ENCODE measurements at regions not wholly inside any gene's neighbourhood (a gene's known extent, or its start where the extent isn't known, plus 50 kb on each side); places are given as distances from the start of the nearest gene placed in this dataset.

DNA sequence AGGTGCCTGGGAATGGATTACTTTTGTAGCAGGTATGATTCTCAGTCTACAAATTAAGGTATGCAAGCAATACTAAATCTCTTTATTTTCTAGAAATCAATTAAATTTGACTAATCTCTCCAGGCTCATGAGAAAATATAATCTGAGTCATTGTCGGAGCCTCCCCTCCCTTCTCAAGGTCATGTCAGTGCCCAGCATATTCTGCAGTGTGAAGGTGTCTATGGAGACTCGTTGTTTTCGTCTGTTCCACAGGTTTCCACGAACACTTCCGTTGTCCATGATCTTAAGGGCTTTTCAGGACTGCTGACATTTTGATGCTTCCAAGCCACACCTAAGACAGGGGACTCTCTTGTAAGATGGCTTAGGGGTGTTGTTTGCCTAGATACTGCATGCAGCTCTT is 56.6 kb upstream of the SCOC start:
- no peak for TF ChIP-seq CTCF (conservative IDR thresholded peaks at IDR 0.05; ENCODE audit: low read depth, low read length)
- no peak overlapping the region for H3K4me3 ChIP-seq (ENCODE audit: low read length)
- no peak for DNase-seq (ENCODE audit: low read depth)

DNA sequence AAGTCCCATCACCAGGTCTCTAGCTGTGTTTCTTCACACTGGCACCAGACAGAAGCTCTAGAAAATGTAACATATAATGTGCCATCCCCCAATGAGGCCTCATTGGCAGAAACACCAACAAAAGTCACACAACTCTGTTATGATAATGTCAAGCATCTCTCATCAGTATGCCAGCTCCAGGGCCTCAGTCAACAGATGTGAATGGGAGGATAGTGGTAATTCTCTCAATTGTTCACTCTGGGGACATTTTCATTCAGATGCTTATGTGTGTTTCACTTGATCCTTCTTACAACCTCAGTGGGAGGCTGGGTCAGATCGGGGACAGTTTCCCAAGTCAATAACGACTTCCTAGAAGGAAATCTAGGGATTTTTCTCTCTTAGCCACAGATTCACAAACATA is 57.5 kb upstream of the SCOC start:
- DNase-seq (ENCODE audit: low read depth) = no peak
- TF ChIP-seq CTCF (conservative IDR thresholded peaks at IDR 0.05; ENCODE audit: low read depth, low read length) = no peak
- no peak overlapping the region for H3K4me3 ChIP-seq (ENCODE audit: low read length)

DNA sequence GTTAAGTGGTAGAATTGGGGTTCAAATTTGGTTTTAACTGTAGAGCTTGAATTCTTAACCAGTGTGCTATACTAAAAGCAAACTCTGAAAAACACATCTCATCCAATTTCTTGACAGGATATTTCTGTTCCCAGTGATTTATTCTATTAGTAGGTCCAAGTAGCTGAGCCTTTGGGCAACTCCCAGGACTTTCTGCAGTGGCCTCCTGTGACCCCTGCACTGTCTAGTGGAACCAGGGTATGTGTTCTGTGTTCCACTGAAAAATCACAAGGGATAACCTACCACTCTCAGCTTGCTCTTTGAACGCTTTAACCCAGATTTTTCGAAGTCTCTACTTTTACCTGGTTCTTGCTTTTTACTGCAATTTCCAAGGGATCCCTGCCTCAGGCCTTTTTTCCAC is 58.0 kb upstream of the SCOC start:
- H3K4me3 ChIP-seq (ENCODE audit: low read length) = no peak overlapping the region
- no peak for DNase-seq (ENCODE audit: low read depth)
- TF ChIP-seq CTCF (conservative IDR thresholded peaks at IDR 0.05; ENCODE audit: low read depth, low read length) = no peak

DNA sequence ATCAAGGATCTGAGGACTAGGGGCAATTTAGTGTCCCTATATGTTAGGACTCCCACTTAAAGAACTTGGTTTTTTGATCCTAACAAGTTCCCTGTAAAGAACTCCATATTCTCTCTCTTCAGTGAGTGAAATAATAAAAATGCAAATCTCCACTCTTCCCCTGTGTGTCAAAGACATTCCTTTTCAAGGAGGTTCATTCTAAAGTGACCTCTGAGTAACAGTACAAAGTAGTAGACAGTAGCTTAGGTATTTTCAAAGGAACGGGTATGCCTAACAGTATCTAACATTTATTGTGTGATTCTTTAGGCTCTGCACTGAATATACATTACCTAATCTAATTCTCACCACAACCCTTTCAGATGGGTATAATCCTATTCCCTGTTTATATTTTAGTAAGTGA is 58.4 kb upstream of the SCOC start:
- H3K4me3 ChIP-seq (ENCODE audit: low read length) = no peak overlapping the region
- DNase-seq (ENCODE audit: low read depth) = no peak
- no peak for TF ChIP-seq CTCF (conservative IDR thresholded peaks at IDR 0.05; ENCODE audit: low read depth, low read length)

GRCh38 chr4:140312100-140312499 is 61.3 kb upstream of the SCOC start:
- no peak for DNase-seq (ENCODE audit: low read depth)
- TF ChIP-seq CTCF (conservative IDR thresholded peaks at IDR 0.05; ENCODE audit: low read depth, low read length) = no peak
- H3K4me3 ChIP-seq (ENCODE audit: low read length) = no peak overlapping the region

DNA sequence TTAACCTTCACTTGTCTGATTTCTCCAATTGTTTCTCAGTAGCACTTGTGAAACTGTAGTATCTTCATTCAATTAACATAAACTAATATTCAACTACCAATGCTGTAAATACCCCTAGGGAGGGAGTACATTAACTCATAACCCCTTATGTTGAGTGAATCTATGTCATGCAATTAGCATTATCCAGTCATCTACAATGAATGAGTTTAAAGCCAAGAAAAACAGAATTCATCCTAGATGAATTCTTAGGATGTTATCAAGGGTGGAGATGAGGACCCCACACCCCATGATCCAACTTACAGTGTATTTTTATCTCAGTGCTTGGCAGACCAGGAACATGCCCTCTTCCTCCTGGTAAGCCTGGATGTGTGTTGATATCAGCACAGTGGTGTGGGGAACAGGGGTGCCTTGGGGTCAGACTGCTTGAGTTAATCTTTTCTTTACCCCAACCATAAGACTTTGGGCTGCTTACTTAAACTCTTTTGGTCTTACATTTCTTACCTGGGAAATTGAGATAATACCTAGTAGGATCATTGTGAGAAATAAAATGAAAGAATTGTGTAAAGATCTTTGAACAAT is 62.1 kb upstream of the SCOC start:
- H3K4me3 ChIP-seq (ENCODE audit: low read length) = no peak overlapping the region
- DNase-seq (ENCODE audit: low read depth) = no peak
- TF ChIP-seq CTCF (conservative IDR thresholded peaks at IDR 0.05; ENCODE audit: low read depth, low read length) = no peak

DNA sequence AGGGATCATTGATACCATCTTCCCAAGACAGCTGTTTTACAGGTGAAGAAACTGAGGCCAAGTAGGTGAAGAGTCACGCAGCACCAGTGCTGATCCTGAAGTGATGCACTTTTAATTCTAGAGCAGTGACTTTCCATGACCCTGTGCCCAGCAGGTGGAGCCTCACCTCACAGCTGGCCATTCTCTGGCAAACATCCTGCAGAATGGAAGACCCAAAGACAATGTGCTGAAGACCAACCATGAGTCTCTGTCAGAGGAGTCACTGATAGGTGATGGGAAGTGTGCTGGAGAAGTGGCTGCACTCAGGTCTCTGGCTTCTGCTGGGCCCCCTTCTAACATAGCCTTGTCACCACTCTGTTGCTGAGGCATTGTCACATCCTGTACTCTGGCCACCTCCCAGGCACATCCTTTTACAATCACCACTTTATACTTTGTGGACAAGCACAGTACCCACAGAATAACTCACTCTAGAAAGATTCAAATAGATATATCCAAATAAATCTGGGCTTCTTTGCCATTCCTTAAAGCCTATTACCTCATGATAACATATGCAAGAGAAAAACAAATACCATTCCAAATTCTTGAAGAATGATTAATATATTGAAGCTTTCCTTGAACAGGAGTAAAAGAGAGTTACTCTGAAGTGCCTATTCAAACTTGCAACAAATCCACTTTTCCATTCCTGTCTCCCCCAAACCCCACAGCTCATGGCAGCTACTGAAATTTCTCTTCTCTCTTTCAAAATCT is 64.1 kb upstream of the SCOC start:
- no peak for TF ChIP-seq CTCF (conservative IDR thresholded peaks at IDR 0.05; ENCODE audit: low read depth, low read length)
- DNase-seq (ENCODE audit: low read depth) = no peak
- no peak overlapping the region for H3K4me3 ChIP-seq (ENCODE audit: low read length)
